Neuronal stem cell (in vitro differentiated cells): ENCODE measurements at regions not wholly inside any gene's neighbourhood (a gene's known extent, or its start where the extent isn't known, plus 50 kb on each side); places are given as distances from the start of the nearest gene placed in this dataset.

Experiments
- DNase-seq: peaks from one replicate; pipeline ENCODE4 v3.0.0-alpha.2; 2013; ENCODE audit warnings: low spot score
- H2AFZ ChIP-seq: one replicate; pipeline ENCODE4 v1.6.1; 2013; ENCODE audit warnings: mild to moderate bottlenecking, low read length, inconsistent platforms
- H2AK5ac ChIP-seq: 2 replicates; pipeline ENCODE4 v1.6.1; 2013; ENCODE audit warnings: low read depth, mild to moderate bottlenecking, inconsistent platforms, low read length, moderate library complexity, mixed read lengths
- H2BK120ac ChIP-seq: 2 replicates; pipeline ENCODE4 v1.6.1; 2013; ENCODE audit warnings: low read depth, mild to moderate bottlenecking, inconsistent platforms, low read length, moderate library complexity, mixed read lengths
- H2BK12ac ChIP-seq: one replicate; pipeline ENCODE4 v1.6.1; 2013; ENCODE audit warnings: low read length, inconsistent platforms
- H2BK15ac ChIP-seq: 2 replicates; pipeline ENCODE4 v1.6.1; 2013; ENCODE audit warnings: mild to moderate bottlenecking, low read length, inconsistent platforms, mixed read lengths
- H2BK5ac ChIP-seq: one replicate; pipeline ENCODE4 v1.6.1; 2013; ENCODE audit warnings: inconsistent platforms, mild to moderate bottlenecking, low read length, moderate library complexity
- H3K14ac ChIP-seq: one replicate; pipeline ENCODE4 v1.6.1; 2013; ENCODE audit warnings: low read length, inconsistent platforms
- H3K18ac ChIP-seq: 2 replicates; pipeline ENCODE4 v1.6.1; 2013; ENCODE audit warnings: low read length, inconsistent platforms
- H3K23ac ChIP-seq: 2 replicates; pipeline ENCODE4 v1.6.1; 2013; ENCODE audit warnings: low read depth, mild to moderate bottlenecking, mixed read lengths, low read length, inconsistent platforms; ENCODE audit not compliant: poor library complexity
- H3K27ac ChIP-seq: replicated peaks from 3 replicates; pipeline ENCODE4 v1.5.1; 2013; ENCODE audit warnings: low read length, inconsistent platforms
- H3K27me3 ChIP-seq, 3 experiments: 2 replicates each; pipeline ENCODE4 v1.6.1; 2013; ENCODE audit warnings: low read length in 3 of 3, mild to moderate bottlenecking in 2 of 3, inconsistent platforms in 1 of 3, low read depth in 1 of 3, mixed read lengths in 1 of 3, moderate library complexity in 1 of 3; ENCODE audit not compliant: control insufficient read depth in 3 of 3, insufficient read depth in 3 of 3
- H3K36me3 ChIP-seq, 2 donors: replicated peaks in 1 of 2; 2 replicates each; pipeline ENCODE4 v1.6.1; 2013; ENCODE audit warnings: low read length in 2 of 2; ENCODE audit not compliant: control insufficient read depth in 2 of 2, insufficient read depth in 2 of 2
- H3K4ac ChIP-seq: 2 replicates; pipeline ENCODE4 v1.6.1; 2013; ENCODE audit warnings: inconsistent platforms, mild to moderate bottlenecking, low read length, moderate library complexity
- H3K4me1 ChIP-seq, 2 donors: 1 replicate in 1 of 2; 2 replicates in 1 of 2; pipeline ENCODE4 v1.6.1; 2013; ENCODE audit warnings: low read length in 2 of 2, low read depth in 1 of 2; ENCODE audit not compliant: control insufficient read depth in 2 of 2, insufficient read depth in 1 of 2
- H3K4me2 ChIP-seq: one replicate; pipeline ENCODE4 v1.6.1; 2013; ENCODE audit warnings: mild to moderate bottlenecking, low read length, inconsistent platforms; ENCODE audit not compliant: insufficient read depth, poor library complexity, severe bottlenecking
- H3K4me3 ChIP-seq, 2 donors: 2 replicates each; pipeline ENCODE4 v1.5.1; 2013; ENCODE audit warnings: low read length in 2 of 2, mild to moderate bottlenecking in 2 of 2, inconsistent platforms in 1 of 2, moderate library complexity in 1 of 2
- H3K79me1 ChIP-seq: one replicate; pipeline ENCODE4 v1.6.1; 2013; ENCODE audit warnings: low read depth, mild to moderate bottlenecking, inconsistent platforms, low read length, moderate library complexity
- H3K9ac ChIP-seq: one replicate; pipeline ENCODE4 v1.6.1; 2013; ENCODE audit warnings: mild to moderate bottlenecking, low read depth, low read length, inconsistent platforms; ENCODE audit not compliant: poor library complexity
- H3K9me3 ChIP-seq, 2 donors: replicated peaks in 1 of 2; 2 replicates each; pipeline versions ENCODE3 to v1.6.1; 2013; ENCODE audit warnings: low read length in 2 of 2, mild to moderate bottlenecking in 2 of 2, inconsistent platforms in 1 of 2, low read depth in 1 of 2, mixed read lengths in 1 of 2, moderate library complexity in 1 of 2; ENCODE audit not compliant: control insufficient read depth in 2 of 2, insufficient read depth in 1 of 2
- H4K8ac ChIP-seq: one replicate; pipeline ENCODE4 v1.6.1; 2013; ENCODE audit warnings: low read depth, mild to moderate bottlenecking, inconsistent platforms, low read length, moderate library complexity
- H4K91ac ChIP-seq: one replicate; pipeline ENCODE4 v1.6.1; 2013; ENCODE audit warnings: low read length, low read depth, mild to moderate bottlenecking, inconsistent platforms; ENCODE audit not compliant: poor library complexity
- WGBS, 2 donors: extraction: QIAGEN DNeasy Blood & Tissue Kit; methylation state at CpG; one replicate each; pipeline ENCODE4 v1.1.7; 2013; ENCODE audit warnings: missing lambda C conversion rate in 2 of 2, mixed read lengths in 1 of 2; ENCODE audit not compliant: insufficient read length in 2 of 2, insufficient replicate concordance in 1 of 2; ENCODE audit errors: extremely low coverage in 2 of 2; 5-methylcytosine and 5-hydroxymethylcytosine counted together

DNA sequence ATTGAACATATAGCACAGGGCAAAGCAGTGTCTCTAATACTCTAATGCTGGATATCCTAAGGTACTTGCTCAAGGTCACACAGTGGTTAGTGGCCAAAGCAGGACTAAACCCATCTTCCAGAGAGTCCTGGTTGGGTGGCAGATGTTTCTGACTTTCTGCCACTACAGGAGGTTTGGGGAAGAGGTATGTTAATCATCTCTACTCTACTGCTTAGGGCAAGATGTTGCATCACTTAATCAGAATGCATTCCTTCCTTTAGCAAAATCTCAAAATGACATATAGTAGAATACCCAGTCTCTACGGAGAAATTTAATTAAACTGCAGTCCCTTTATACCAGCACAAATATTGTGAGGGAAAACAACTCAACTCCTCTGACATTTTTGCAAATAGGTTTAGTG is 190.7 kb upstream of the FAM241A start:
- Histone ChIP-seq H3K14ac (no peak overlapping the region), H2BK15ac (no peak overlapping the region), H4K91ac (no peak overlapping the region), H3K9ac (no peak overlapping the region), H3K18ac (no peak overlapping the region), H2AFZ (no peak overlapping the region), H2BK5ac (no peak overlapping the region), H2AK5ac (no peak overlapping the region), H3K4ac (no peak overlapping the region), H3K23ac (no peak overlapping the region), H3K27ac (no peak overlapping the region), H3K27me3 (no peaks in the 10 kb centered on the region), H3K4me1 (no peaks in the 10 kb centered on the region), H4K8ac (no peak overlapping the region), H3K4me3 (no peak overlapping the region), H3K9me3 (peaks cover 0 to 2% of the 10 kb centered on the region in 2 donors), H3K4me2 (no peak overlapping the region), H3K79me1 (no peaks in the 10 kb centered on the region), H3K36me3 (no peaks in the 10 kb centered on the region), H2BK12ac (no peak overlapping the region), H2BK120ac (no peak overlapping the region)
- DNase-seq = no peak
- no CpG with 5 or more reads among the region's 1 CpG for WGBS, 2 donors

DNA sequence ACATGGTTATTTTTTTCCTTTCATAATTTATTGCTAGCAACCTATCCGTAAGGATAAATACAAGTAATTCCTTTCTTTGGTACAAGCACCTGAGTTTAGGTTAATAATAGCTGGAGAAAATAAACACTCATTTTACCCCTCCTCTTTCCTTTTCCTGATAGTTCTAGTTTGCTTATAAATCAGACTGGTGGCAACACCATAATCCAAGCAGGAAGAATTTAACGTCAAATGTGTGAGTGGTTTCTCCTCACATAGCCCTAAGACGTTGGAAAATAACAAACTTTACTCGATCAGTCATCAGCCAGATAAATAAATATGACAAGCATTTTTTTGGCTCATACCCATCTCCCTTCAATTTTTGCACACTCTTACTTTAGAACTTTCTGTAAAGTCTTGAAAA is 190.3 kb upstream of the FAM241A start:
- Histone ChIP-seq H2BK12ac (no peak overlapping the region), H3K18ac (no peak overlapping the region), H2BK5ac (no peak overlapping the region), H3K14ac (no peak overlapping the region), H3K4me3 (no peak overlapping the region), H3K27ac (no peak overlapping the region), H3K23ac (no peak overlapping the region), H3K79me1 (no peaks in the 10 kb centered on the region), H2AFZ (no peak overlapping the region), H4K91ac (no peak overlapping the region), H2BK120ac (no peak overlapping the region), H3K4ac (no peak overlapping the region), H3K9me3 (peaks cover 0 to 2% of the 10 kb centered on the region in 2 donors), H3K9ac (no peak overlapping the region), H3K4me1 (no peaks in the 10 kb centered on the region), H3K36me3 (no peaks in the 10 kb centered on the region), H2BK15ac (no peak overlapping the region), H2AK5ac (no peak overlapping the region), H4K8ac (no peak overlapping the region), H3K27me3 (no peaks in the 10 kb centered on the region), H3K4me2 (no peak overlapping the region)
- WGBS, 2 donors = no CpG with 5 or more reads among the region's 4 CpGs
- no peak for DNase-seq

DNA sequence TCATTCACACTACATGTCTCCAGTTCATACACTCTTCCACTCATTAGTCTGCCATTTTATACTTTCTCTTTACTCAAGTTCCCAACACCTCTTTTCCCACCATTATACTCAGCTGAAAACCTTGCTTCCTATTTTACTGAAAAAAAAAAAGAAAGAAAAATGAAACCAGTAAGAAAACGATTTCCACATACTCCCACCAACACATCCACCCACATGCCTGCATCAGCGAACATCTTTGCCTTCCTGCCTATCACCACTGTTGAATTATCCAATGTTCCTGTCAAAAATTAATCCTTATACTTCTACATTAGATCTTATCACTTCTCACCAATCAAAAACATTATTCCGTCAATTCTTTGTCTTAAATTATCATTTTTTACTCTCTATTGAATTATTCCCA is 188.1 kb upstream of the FAM241A start:
- H3K79me1 ChIP-seq = no peaks in the 10 kb centered on the region
- no peak overlapping the region for H4K91ac ChIP-seq
- no peak overlapping the region for H3K4ac ChIP-seq
- H2BK5ac ChIP-seq = no peak overlapping the region
- no peak overlapping the region for H3K4me3 ChIP-seq
- H2AFZ ChIP-seq = no peak overlapping the region
- H4K8ac ChIP-seq = no peak overlapping the region
- DNase-seq = no peak
- no peaks in the 10 kb centered on the region for H3K36me3 ChIP-seq
- no peak overlapping the region for H2AK5ac ChIP-seq
- H3K27me3 ChIP-seq = no peaks in the 10 kb centered on the region
- no peak overlapping the region for H2BK12ac ChIP-seq
- no peak overlapping the region for H2BK120ac ChIP-seq
- no peak overlapping the region for H3K23ac ChIP-seq
- no peak overlapping the region for H2BK15ac ChIP-seq
- H3K27ac ChIP-seq = no peak overlapping the region
- H3K9me3 ChIP-seq = peaks cover 0 to 2% of the 10 kb centered on the region in 2 donors
- H3K4me2 ChIP-seq = no peak overlapping the region
- no peak overlapping the region for H3K18ac ChIP-seq
- WGBS, 2 donors = 100% methylated on average over 1 of the region's 3 CpGs
- H3K4me1 ChIP-seq = no peaks in the 10 kb centered on the region
- no peak overlapping the region for H3K9ac ChIP-seq
- H3K14ac ChIP-seq = no peak overlapping the region

DNA sequence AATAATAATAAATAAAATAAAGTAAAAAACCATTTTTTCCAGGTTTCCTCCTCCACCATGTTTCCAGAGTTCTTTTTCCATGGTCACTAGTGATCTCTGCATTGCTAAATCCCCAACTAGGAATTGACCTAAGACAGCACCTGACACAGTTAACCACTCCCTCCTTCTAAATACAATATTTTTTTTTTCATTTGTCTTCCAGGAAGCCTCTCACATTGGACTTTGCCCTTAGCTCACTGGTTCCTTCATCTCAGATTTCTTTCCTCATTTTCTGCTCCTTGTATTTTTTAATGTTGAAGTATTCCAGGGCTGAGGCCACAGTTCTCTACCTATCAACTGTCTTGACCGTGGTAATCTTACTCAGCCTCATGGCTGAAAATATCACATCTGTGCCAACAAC is 187.3 kb upstream of the FAM241A start:
- Histone ChIP-seq H3K4me1 (no peaks in the 10 kb centered on the region), H2BK15ac (no peak overlapping the region), H3K27ac (no peak overlapping the region), H2BK12ac (no peak overlapping the region), H3K18ac (no peak overlapping the region), H2BK5ac (no peak overlapping the region), H3K14ac (no peak overlapping the region), H3K9ac (no peak overlapping the region), H3K4me3 (no peak overlapping the region), H3K4me2 (no peak overlapping the region), H2AFZ (no peak overlapping the region), H3K36me3 (no peaks in the 10 kb centered on the region), H3K4ac (no peak overlapping the region), H3K27me3 (no peaks in the 10 kb centered on the region), H3K23ac (no peak overlapping the region), H2BK120ac (no peak overlapping the region), H3K9me3 (peaks cover 0 to 2% of the 10 kb centered on the region in 2 donors), H4K91ac (no peak overlapping the region), H2AK5ac (no peak overlapping the region), H3K79me1 (no peaks in the 10 kb centered on the region), H4K8ac (no peak overlapping the region)
- WGBS, 2 donors = no CpG with 5 or more reads among the region's 1 CpG
- no peak for DNase-seq
